Stimulated activated CD4-positive, alpha-beta T cell treated with anti-CD3 and anti-CD28 coated beads, Interleukin-15, amount 100 ng/mL, for 24 hours (primary cell): ENCODE measurements at regions not wholly inside any gene's neighbourhood (a gene's known extent, or its start where the extent isn't known, plus 50 kb on each side); places are given as distances from the start of the nearest gene placed in this dataset.
A peak's percentile ranks its signal among the peaks of the same experiment; 100 is the strongest.
"Not testable (repeated sequence)": the region's sequence is repeated elsewhere in the genome, so short reads cannot be mapped to it uniquely, and the experiment has no call there.

Source experiments
- DNase-seq: peaks from one replicate; pipeline ENCODE4 v3.0.0-alpha.2; 2020

DNA sequence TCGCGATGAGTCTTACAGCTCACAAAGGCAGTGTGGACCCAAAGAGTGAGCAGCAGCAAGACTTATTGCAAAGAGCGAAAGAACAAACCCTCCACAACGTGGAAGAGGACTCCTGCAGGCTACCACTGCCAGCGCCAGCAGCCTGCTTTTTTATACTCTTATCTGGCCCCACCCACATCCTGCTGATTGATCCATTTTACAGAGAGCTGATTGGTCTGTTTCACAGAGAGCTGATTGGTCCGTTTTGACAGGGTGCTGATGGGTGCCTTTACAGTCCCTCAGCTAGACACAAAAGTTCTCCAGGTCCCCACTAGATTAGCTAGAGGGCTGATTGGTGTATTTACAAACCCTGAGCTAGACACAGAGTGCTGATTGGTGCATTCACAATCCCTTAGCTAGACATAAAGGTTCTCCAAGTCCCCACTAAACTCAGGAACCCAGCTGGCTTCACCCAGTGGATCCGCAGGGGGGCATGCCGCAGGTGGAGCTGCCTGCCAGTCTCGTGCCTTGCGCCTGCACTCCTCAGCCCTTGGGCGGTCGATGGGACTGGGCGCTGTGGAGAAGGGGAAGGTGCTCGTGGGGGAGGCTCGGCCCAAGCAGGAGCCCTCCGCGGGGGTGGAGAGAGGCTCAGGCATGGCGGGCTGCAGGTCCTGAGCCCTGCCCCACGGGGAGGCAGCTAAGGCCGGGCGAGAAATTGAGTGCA, 75.7 kb downstream of the QDPR start:
- not testable (repeated sequence) for DNase-seq

DNA sequence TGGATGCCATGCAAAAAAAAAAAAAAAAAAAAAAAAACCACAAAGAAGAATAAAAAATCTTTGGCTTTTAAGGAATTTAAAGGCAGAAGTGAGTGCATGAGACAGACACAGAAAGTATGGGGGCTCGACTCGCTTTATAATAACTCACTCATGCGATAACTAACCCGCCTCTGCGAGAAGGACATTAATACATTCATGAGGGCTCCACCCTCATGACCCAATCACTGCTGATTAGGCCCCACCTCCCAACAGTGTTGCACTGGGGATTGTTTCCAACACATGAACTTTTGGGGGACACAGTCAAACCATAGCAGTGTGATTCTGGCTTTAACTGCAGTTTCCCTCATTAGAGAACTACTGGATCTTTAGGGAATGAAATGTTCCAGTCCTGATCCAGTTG, 78.1 kb downstream of the QDPR start:
- DNase-seq: no peak

DNA sequence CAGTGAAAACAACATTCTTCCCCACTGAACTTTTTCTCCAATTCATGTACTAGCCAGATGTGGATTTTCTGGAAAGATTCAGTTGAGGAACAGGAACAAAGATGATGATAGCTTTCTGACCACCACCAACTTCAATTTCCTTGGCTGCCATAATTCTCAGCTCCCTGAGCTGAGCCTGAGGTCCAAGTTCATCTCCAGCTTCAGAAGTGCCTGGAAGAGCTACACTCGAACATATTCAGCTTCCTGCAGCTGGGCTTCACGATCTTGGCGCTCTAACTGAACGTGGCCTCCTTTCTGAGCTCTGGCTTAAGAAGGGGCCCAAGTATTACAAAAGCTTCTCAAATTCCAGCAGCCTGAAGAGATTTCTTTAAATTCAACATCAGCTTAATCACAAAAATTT, 83.9 kb downstream of the QDPR start:
- DNase-seq: no peak

DNA sequence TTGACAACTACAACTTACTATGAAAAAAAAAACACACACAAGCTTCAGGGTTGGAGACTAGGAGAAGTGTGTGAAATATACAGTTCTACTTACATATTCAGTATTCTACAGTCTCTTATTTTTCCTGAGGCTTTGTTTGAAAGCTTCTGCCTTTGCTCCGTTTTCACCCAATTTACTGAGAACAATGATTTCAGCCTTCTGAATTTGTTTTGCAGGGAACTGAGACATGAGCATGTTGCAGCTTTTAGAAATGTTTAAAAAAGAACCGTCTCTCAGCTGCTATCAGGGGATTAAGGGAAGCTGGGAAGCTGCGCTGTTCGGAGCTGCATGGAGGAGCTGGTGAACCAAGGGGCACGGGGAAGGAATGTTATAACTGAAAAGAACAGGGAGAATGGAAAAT, 85.7 kb downstream of the QDPR start:
- DNase-seq: no peak

DNA sequence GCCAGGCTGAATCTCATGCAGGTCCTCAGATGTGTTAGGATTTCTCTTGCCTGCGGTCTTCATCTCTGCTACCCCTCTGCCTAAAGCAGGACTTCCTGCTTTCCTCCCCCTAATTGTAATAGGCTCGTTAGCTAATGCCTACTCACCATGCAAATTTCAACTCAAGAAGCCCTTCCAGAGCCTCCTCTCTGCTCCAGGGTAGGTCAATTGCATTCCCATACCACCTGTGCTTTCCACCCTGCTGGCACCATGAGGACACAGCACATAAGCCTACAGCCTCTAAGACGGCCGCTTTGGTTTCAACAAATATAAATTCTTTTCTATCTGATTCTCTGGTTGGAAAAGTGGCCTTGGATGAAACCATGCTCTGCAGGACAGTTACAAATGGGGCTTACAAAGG, 93.9 kb downstream of the QDPR start:
- DNase-seq: no peak

DNA sequence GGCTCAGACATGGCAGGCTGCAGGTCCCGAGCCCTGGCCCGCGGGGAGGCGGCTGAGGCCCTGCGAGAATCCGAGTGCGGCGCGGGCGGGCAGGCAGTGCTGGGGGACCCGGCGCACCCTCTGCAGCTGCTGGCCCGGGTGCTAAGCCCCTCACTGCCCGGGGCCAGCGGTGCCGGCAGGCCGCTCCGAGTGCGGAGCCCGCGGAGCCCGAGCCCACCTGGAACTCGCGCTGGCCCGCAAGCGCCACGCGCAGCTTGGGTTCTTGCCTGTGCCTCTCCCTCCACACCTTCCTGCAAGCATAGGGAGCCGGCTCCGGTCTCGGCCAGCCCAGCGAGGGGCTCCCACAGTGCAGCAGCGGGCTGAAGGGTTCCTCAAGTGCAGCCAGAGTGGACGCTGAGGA, 97.5 kb downstream of the QDPR start:
- no peak for DNase-seq

DNA sequence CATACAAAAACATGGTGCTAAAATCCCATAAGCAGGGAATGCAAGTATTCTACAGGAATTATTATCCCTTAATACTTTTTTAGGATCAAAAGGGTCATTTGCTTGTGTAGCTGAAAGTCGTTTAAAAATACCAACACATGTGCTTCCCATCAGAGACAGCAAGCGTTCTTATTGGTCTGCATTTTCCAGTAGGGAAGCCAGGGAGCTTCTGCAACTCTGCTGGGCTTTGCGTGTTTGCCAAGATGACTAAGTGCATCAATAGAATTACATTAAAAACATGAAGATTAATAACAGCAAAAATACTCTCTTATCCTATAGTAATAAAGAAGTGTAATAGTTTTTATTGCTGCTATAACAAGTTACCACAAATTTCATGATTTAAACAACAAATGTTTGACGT, 111.2 kb downstream of the QDPR start:
- no peak for DNase-seq

DNA sequence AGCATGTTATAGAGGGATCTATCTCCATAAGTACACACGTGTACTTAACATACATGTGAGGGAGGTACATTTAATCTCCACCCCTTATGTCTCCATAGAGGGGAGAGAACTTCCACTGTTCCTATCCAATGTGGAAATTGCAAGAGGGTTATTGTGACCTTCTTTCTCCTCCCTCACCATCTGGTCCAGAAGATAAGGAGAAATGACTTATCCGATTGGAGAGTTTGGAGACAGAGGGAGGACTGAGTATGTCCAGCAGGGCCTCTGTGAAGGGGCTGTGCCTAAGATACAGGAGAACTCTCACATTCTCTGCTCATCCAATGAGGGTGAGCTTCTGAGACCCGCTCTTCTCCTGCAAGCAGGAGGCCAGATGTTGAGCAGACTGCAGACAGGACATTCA, 113.1 kb downstream of the QDPR start:
- no peak for DNase-seq

DNA sequence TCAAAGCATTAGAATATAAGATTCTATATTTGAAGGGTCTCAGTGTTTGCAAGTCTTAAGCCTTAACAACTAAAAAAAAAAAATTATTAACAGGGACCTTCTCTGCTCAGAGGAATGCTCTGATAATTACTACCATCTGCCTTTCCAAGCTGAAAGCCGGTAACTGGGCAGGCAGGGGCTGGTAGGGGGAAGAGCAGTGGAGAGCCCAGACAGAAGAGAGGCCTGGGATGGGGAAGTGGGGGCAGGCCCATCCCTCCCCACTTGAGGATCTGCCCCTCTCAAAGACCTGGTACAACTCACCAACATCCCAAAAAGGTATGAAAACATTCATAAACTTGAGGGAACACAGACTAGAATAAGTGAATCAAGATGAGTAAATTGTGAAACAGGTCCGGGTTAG, 113.9 kb downstream of the QDPR start:
- no peak for DNase-seq

DNA sequence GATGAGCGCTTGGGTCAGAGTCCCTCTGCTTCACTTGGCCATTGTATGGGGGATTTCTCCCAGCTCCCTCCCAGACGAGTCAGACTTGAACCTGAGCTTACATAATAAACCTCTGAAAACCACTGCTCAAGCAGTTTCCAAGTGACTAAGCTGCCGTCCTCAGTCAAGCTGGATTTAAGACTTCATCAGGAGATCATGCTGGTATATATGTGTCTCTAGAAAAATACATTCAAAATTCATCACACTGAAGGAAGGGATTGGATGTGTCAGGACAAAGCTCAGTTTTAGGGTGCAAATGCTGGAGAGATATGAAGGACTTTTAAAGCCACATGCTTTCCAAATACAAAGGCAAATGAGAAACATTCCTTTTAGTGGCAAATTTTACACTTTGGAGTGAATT, 114.3 kb downstream of the QDPR start:
- no peak for DNase-seq

DNA sequence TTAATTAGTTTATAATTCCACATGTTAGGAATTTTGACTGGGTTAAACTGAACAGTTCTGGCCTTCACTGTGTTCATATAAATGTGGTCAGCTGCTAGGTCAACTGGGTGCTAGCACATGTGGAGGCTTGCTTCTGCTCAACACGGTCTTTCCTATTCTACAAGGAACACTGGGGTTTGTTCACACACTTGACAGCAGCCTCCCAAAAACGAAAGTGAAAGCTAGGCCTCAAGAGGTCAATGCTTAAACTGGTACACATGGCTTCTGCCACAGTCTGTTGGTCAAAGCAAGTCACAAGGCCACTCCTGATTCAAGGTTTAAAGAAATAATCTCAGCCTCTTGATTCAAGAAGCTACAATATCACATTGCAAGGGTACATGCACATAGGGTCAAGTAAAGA, 126.5 kb downstream of the QDPR start:
- peak; percentile 1 for DNase-seq

DNA sequence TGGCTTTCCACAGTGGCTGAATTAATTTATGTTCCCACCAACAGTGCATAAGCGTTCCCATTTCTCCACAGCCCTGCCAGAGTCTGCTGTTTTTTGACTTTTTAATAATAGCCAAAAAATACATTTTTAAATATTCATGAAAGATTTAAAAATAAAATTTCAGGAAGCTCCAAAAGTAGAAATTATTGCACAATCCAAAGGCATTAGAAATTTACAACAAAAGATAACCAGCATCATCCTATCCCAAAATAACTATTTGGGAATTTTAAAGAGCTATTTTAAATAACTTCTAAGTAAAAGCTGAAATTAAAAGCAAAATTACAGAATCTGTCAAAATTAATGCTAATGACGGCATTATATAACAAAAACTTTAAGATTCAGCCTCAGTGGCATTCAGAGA, 131.5 kb downstream of the QDPR start:
- DNase-seq: no peak

DNA sequence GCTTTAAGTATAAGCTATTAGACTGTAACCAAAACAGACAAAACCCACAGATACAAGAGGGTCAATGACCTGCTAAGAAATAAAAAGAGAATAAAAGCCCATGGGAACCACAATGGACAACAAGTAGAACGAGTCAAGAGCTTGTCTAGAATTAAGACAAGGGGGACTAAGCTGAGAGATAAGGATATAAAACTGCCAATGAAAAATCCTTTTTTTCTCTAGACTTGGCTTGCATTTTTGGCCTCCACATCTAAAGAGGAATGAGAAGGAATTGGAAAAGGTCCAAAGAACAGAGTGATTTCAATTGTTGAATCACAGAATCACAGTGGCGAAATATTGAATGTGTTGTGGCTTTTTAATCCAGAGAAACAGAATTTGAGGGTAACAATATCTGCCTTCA, 135.7 kb downstream of the QDPR start:
- DNase-seq: no peak

DNA sequence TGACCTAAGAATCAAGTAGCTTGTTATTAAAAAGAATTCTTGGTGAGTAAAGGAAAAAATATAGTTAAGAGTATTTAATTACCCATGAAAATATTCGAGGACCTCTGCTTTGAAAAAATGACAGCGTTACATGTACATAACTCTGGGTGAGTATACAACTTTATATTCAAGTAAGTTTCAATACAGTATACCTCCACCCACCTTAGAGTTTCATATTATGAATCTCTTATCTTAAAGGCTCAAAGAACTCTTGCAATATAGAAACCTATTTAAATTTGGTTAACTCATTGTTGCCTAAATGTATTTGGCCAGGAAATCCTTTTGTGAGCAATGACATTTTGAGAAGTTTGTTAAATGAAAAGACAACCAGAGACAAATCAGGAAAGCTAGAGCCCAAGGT, 138.2 kb downstream of the QDPR start:
- no peak for DNase-seq

DNA sequence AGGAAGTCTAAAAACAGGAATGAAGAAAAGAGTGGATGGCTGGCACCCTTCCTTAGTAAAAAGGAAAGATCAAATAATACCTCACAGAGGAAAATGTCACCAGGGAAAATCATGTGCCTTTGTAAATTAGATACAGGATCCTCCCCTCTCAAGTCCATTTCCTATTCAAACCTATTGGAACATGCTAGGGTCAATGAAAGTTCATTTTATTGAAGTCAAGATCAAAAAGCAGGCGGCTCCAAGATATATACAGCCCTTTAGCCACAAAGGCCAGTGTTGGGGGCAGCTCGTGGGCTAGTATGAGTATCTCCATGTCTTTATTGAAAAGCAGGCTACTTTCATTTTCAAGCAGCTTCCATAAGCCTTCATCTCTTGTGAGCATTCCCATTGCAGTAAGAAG, 141.1 kb downstream of the QDPR start:
- no peak for DNase-seq

DNA sequence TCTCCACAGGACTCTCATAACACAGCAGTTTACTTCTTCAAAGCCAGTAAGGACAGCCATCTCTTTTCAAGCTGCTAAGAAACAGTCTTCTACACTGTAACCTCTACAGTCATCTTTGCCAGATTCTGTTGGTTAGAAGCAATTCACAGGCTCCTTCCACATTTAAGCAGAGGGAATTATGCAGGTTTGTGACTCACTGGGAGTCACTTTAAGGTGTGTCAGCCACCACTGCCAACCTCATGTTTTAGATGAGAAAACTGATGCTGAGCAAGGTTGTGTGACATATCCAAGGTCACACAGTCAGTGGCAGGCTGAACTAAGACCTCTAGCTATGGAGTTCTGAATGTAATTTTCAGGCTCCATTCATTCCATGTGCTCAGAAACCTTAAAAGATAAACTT, 143.5 kb downstream of the QDPR start:
- DNase-seq: no peak

DNA sequence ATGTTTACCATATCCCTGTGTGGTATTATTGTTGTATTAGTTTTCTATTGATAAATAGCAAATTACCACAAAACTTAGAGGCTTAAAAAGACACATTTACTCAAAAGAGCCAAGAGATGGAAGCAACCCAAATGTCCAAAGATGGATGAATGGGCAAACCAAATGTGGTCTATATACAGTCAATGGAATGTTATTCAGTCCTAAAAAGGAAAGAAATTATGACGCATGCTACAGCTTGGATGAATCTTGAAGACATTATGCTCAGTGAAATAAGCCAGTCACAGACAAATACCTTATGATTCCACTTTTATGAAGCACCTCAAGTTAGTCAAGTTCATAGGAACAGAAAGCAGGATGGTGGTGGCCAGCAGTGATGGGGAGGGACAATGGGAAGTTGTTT, 144.7 kb downstream of the QDPR start:
- DNase-seq: no peak

DNA sequence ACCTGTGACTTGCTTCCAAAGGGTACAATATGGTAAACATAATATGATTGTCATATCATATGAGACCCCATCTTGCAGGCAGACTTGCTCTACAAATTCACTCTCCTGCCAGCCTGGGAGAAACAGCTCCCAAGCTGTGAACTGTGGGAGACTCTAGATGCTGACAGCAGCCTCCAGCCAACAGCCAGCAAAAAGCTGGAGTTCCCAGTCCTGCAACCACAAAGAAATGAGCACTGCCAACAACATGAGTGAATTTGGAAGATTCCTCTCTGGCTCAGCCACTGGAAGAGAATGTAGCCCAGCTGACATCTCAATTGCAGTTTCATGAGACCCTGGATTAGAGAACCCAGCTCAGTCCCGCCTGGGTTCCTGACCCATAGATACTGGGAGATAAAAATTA, 145.4 kb downstream of the QDPR start:
- no peak for DNase-seq

DNA sequence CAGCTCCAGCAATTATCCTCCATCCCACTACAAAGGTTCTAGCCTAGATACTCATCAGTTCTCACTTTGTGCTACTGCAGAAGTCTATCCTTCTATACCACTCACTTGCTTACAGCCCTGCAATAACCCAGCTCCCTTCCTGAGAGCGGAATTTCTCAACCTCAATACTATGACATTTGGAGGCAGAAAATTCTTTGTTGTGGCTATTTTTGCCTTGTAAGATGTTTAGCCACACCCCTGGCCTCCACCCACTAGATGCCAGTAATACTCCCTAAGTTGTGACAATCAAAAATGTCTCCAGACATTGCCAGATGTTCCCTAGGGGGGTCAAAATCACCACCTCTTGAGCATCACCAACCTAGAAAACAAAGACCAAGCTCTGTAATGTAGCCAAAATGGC, 149.5 kb downstream of the QDPR start:
- DNase-seq: no peak

DNA sequence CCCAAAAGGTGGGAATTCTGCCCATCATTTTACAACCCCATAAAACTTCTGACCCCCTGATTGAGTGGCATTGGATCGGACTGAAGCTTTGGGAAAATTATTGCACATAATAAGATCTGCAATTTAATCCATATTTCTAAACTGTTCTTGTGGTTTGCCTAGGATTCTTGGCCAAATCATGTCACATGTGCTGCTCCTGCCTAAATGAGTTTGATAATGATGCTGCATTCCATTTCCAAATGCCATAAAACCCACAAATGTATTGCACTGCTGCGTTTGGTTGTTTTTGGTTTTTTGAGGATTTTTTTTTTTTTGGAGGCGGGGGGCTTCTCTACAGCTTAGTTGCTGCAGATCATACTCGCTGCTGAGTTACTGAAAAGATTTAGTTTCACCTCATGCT, 153.6 kb downstream of the QDPR start:
- DNase-seq: no peak

DNA sequence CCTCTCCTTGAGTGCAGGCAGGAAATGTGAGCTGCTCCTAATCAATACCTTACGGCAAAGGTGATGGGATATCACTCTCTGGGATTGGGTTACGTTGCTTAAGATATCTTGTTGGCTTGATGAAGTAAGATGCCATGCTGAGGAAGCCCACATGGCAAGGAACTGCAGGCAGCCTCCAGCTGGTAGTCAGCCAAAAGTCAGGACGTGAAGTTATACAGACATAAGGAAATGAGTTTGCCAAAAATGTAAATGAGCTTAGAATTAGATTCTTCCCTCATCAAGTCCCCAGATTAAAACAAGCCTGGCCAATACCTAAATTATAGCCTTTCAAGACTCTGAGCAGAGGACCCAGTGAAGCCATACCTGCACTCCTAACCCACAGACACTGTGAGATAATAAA, 155.0 kb downstream of the QDPR start:
- DNase-seq: no peak

DNA sequence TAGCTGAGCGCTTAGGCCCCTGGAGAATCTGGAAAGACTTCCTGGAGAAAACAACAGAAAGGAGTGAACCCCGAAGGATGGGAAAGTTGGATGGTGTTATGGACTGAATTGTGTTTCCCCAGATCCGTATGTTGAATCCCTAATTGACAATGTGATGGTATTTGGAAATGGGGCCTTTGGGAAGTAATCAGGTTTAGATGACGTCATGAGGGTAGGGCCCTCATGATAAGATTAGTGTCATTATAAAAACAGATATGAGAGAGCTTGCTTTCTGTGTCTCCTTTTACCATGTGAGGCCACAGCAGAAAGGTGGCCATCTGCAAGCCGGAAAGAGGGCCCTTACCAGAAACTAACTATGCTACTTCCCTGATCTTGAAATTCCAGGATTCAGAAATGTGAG, 159.5 kb downstream of the QDPR start:
- DNase-seq: no peak

DNA sequence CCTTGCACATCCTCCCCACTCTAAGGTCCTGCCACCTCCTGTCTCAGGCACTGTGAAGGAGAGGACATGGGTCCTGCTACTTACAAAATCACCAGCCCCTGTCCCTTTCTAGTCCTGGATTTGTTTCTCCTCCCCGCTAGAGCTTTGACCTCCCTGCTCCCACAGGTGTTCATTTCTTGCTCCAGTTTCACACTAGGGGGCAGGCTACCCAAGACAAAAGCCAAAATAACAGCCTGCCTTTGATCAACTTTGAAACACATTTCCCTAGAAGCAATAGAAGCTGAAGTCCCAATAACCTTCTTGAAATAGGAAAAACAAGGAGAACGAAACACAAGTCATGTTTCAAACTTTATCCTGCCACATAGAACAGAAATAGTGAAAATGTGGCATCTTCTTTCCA, 164.4 kb downstream of the QDPR start:
- DNase-seq: peak; percentile 43

DNA sequence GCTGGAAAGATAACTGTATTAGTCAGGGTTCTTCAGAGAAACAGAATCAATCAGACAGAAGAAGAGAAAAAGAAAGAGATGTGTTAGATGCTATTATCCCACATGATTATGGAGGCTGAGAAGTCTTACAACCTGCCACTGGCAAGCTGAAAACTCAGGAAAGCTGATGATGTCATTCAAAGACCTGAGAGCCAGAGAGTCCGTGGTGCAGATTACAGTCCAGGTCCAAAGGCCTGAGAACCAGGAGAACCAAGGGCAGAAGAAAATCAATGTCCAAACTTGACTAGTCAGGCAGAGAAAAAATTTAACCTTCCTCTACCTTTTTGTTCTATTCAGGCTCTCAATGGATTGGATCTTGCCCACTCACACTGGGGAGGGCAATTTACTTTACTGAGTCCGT, 172.5 kb downstream of the QDPR start:
- no peak for DNase-seq

DNA sequence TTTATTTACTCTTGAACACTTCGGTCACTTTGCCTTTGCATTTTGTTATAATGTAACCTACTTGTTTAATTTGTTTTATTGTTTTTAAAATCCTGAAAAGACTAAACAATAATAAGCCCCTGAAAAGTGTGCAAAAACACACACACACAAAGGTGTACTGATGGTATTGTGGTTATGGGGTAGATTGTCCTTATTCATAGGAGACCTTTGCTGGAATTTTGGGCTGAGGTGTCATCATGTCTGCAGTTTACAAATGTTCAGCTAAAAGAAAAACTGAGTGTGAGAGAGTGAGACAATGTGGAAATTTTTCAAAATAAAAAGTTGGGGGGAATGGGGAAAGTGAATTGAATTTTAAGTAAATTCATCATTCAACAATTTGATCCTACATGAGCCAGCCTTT, 174.9 kb downstream of the QDPR start:
- no peak for DNase-seq

DNA sequence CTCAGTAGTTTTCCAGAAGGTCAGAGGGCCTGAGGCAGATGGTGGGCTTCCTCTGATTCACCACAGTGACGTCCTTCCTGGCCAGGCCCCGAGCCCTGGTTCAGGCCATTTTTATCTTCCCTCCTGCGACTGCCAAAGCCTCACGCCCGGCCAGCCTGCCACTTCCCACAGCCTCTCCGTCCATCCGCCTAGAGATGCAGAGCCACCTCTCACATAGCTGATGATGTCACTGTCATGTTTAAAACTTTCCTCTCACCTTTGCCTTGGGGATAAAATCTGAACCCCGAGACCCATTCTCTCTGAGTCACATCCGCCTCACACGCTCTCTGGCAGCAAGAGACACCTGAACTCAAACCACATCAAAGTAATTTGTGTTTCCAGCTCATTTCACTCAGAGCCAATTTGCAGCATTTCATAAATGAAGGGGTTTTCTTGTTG, 175.3 kb downstream of the QDPR start:
- DNase-seq: peak; percentile 83
